Activated gamma-delta T cell treated with anti-CD3 and anti-CD28 coated beads, Interleukin-2, amount 50 U/mL, for 16 hours (primary cell): ENCODE measurements at regions not wholly inside any gene's neighbourhood (a gene's known extent, or its start where the extent isn't known, plus 50 kb on each side); places are given as distances from the start of the nearest gene placed in this dataset.

Experiments used
- DNase-seq: peaks from one replicate; pipeline ENCODE4 v3.0.0-alpha.2; 2020; ENCODE audit warnings: low read depth

DNA sequence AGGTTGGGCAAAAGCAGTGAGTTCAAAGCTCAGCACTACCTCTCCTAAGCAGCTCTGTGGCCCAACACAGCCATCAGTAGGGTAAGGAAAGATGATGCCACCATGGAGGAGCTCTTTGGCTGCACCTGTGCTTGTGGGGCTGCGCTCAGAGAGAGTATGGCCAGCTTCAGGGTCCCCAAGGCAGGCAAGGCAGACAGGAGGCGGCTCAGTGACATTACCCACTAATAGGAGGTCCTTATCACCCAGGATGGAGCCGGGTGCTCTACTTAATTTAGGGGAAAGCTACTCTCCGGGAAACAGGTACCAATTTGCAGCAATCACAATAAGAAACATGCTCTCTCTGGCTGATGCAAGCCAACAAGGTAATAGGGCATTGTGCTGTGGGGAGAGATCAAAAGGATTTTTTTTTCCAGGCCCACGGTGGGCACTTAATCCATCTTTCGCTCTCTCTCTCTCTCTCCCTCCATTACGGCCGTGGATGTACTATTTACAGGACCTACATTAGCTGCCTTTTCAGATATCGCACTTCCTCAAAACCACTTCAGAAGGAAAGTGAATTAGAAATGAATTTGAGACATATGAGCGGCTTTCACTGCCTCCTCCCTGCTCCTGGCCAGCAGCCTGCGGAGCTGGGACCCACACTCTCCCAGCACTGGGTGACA, 446.3 kb downstream of the SOX6 start:
- no peak for DNase-seq

DNA sequence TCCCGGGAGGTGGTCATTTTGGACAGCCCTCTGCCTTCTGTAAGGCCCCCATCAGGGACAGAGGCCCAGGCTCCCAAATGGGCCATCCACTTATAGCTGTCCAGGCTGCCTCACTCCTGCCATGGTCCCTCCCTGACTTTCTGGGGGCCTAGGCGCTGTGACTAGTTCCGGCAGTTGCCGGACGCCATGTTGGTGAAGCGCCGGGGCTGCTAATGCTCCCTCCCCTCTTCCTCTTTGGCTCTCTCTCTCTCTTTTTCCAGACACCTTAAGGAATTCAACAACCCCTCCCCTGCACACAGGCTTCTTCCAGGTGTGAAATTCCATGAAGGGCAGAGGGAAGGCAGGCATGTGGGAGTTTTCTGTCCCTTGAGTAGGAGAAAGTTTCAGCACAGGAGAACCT, 445.6 kb downstream of the SOX6 start:
- no peak for DNase-seq

DNA sequence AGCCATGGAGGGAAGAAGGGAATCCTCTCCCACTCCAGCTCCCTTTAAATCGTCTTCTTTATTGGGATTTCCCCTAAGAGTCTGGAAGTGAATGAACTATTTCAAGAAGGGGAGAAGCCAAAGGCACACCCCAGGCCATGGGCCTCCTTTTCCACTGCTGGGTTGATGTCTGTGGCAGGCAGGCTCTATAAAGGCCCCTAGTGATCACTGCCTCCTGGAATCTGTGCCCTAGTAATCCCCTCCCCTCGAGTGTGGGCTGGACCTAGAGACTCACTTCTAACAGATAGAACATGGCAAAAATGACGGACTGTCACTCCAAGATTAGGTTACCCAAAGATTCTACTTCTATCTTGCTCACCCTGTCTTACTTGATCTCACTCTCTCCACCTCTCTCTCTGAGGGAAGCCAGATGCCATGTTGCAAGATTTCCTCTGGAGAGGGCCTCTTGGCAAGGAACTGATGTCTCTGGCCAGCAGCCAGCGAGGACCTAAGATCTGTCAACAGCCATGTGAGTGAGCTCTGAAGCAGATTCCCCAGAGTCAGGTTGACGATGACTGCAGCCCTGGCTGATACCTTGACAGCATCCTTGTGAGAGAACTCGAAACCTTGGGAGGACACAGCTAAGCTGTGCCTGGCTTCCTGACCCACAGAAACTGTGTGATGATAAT, 444.8 kb downstream of the SOX6 start:
- DNase-seq, result no peak

DNA sequence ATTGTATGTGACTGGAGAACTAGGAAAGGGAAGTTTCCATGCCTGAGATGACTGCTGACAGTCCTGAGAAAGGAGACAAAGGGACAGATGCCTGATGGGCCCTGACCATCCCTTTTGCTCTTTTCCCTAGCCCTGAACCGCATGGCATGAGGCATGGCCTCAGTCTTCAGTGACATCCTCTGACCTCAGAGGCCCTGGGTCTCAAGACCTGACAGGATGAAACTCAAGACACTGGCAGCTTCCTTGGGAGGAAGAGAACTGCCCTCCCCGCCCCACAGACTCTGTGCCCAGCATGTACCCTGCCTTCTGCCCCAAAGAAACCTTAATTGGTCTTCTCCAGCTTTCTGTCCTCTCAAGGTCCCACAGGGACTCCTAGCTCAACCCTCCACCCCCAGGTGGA, 444.1 kb downstream of the SOX6 start:
- DNase-seq, result no peak

DNA sequence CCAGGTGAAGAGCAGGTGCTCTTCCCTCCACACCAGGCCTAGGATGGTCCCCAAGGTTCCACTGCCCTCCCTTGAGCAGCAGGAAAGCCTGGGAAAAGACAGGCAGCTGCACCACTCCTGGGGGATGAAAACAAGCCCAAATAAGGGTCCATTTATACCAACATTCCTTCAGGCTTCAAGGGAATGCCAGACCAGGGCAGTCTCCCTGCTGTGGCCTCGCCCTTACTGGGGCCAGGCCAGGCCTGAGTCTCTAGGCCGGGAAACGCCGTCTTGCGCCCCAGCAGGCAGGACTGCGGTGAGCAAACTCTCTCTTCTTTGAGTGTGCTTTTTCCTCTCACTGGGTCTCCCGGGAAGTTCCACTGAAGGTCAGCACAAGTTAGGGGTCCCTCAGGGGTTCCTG, 443.5 kb downstream of the SOX6 start:
- no peak for DNase-seq

DNA sequence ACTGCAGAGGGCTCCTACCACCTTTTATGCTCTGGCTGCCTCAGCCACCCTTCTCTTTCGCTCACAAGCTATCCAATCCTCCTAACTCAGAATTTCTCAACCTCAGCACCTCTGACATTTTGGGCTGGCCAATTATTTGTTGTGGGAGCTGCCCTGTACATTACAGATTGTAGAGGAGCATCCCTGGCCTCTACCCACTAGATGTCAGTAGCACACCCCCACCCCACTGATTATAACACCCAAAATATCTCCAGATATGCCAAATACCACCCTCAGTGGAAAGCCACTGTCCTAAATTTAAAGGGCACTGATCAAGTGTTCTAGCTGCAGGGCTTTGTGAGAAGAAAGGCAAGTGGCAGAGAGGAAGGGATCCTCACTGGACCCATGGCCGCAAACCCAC, 443.1 kb downstream of the SOX6 start:
- DNase-seq, result no peak
